HG02973 (cell line): ENCODE measurements at regions not wholly inside any gene's neighbourhood (a gene's known extent, or its start where the extent isn't known, plus 50 kb on each side); places are given as distances from the start of the nearest gene placed in this dataset.

Experiments used
- ATAC-seq: cut with Tn5 transposase; IDR thresholded peaks from one replicate; pipeline ENCODE4 v1.9.1; 2021; ENCODE audit warnings: moderate library complexity; ENCODE audit not compliant: unreplicated experiment

GRCh38 chr7:21084286-21084685, 297.6 kb upstream of the SP8 start:
- no peak for ATAC-seq

- ATAC-seq: no peak
These were observed 300.0 kb upstream of the SP8 start for GRCh38 chr7:21086688-21087087.

DNA sequence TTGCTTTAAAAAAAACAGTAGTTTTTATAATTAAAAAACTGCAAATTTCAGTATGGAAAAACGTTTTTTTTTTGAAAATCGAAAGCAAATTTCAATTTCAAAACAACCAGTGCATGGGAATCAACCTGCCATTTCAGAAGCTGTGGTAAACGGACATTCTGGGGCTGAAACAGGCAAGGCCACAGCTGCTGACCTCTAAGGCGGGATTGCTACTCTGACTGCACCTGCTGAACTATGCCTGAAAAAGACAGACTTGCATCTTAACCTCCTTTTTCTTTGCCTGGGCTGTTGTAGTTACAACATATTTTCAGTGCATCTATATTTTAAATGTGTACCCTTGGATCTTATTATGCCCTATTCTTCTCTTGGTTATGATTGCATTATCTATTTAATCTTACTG, 303.0 kb upstream of the SP8 start:
- ATAC-seq: no peak

DNA sequence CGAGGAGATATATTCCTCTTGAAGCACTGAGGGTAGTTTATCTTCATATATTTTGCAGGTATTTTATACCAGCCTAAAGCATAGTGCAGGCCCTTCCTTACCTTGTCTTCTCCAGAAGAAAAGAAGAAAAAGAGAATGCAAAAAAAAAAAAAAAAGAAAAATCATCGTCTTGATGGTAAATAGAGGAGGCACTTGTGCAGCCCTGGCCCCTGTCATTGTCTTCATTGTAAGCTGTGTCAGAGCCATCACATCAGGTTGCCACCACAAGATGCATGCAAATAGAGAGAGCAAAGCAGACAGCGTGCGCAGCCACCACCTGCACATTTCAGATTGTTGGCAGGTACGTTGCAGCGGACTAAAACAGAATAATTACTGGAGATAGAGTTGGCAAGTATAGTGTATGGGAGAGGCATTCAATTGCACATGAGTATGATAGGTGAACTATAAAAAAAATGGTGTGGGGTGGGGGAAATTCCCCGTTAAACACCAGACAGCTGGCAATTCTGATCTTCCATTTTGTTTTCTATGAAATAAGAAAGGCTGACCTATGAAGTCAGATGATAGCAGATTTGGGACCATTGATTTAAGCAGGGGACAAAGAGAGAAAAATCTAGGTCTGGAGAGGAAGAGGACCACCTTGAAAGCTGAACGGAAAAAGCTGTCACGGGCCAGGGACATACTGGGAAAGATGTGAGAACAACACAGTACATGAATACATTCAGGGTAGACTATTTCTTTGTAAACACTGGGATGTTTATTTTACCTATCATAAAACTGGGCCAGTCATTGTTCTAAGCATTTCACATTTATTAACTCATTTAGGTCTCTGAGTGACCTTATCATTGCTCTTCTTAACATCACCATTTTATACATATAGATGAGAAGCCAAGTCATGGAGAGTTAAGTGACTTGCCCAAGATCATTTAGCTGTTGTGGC, 306.3 kb upstream of the SP8 start:
- no peak for ATAC-seq

DNA sequence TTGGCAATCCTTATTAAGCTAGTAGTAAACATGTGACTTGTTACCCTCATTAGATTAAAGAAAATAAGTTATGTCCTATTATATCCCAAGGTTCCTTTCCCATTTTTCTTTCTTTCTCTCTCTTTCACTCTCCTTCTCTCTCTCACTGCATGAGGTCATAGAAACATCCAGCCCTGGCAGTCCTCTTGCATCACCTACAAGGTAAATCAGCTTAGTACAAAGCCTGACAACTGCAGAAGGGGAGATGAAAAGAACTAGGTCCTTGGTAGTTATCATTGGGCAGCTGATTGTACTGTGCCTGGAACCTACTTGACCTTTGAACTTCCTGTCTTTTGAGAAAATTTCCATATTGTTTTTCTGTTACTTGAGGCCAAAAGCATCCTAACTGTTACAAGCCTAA, 307.9 kb upstream of the SP8 start:
- no peak for ATAC-seq

DNA sequence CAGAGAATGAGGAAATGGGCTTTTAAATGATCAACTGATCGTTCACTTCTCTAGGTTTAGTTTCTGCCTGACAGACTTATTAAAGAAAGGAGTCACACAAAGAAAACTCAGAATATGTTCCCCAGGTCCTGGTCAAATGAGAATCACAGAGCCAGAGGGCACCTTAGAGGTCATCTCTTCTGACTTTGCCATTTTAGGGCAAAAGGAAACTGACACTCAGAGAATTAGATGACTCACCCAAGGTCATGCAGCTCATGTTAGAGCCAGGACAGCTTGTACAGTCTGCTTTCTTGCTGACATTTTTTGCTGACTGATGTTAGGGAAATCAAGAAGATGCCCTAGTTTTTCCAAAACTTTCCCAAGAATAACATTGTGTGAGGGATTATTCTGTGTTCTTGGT, 312.7 kb upstream of the SP8 start:
- no peak for ATAC-seq

DNA sequence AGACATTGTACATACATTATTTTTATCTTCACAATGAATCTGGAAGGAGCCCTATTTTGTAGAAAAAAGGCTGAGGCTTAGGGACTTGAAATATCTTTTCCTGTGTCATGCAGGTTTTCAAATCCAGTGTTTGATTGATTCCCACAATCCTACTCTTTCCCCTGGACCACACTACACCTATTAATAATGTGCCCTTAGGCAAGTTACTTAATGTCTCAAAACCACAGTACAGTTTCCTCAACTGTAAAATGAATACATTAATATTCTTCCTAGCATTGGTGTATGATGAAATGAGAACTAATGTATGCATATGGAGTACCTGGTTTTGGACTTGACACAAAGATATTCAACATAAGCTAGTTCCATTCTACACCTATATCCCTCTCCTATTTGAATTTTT, 313.3 kb upstream of the SP8 start:
- no peak for ATAC-seq

GRCh38 chr7:21101541-21101940, 314.9 kb upstream of the SP8 start:
- ATAC-seq: no peak

DNA sequence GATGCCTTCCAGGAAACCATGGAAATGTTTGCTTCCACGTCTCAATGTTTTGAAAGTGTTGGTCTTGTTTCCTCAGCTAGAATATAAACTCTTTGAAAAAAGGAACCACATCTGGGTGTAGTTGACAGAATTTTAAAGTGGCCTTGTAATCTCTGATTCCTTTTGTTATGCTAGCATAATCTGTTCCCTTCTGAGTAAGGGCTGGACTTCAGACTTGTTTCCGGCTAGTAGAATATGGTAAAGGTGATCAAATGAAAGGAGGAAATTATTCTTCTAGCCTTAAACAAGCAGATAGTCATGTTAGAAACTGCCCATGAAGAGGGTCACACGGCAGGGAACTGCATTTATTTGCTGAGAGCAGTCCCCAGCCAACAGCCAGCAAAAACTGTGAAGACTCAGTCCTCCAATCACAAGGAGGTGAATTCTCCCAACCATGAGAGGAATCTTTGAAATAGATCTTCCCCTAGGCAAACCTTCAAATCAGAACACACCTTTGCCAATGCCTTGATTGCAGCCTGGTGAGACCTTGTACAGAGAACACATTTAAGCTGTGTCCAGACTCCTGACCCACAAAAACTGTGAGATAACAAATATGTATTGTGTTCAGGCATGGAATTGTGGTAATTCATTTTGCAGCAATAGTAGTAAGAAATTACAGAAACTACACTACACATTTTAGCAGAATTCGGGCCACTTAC, 316.9 kb upstream of the SP8 start:
- no peak for ATAC-seq

- no peak for ATAC-seq
These were observed 317.4 kb upstream of the SP8 start for GRCh38 chr7:21104124-21104500.

- ATAC-seq: no peak
These were observed 319.6 kb upstream of the SP8 start for GRCh38 chr7:21106296-21106732.

DNA sequence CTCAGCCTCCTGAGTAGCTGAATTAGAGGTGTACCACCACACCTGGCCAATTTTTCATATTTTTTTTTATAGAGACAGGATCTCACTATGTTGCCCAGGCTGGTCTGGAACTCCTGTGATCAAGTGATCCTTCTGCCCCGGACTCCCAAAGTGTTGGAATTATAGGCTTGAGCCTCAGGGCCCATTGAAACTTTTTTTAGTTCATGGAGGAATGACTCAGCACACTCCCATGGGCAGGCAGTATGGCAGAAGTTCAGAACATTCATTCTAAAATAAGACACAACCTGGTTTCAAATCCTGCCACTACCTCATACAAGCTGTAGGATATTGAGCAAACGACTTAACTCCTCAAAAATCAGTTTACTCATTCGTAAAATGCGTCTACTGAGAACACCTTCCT, 320.4 kb upstream of the SP8 start:
- ATAC-seq: no peak

GRCh38 chr7:21108182-21108581, 319.7 kb upstream of the SP4 start:
- no peak for ATAC-seq

DNA sequence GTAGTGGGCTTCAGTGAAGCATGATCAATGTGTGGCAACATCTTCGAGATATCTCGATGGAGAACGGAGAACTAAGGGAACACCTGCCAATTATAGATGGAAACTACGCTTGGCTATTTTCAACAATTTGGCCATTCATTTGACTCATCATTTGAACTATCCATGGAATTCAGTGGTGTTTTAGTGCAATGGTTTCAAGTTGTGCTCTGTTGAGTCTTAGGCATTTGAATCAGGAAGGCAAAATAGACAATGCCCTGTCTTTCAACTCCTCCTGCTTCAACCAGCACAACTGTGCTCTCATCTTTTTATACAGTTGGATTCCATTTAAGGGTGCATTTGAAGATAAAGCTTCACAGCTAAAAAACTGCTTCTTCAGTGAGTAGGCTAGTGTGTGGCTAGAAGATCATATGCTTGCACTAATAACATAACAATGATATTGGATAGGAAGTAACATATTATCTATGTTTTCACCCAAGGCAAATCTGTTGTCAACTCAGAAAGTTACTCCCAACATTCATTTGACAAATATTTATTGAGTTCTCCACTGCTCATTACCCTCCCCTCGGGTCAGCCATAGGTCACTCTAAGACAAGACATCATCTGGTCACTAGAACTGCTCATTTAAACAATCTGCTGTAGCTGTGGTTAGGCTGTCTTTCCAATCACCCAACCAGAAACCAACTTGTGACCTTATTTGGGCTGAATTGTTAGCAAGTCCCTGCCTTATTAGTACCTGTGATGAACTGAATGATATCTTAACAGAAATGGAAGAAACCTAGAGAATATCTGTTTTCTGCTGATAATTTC, 314.1 kb upstream of the SP4 start:
- no peak for ATAC-seq

GRCh38 chr7:21123586-21123985, 304.3 kb upstream of the SP4 start:
- no peak for ATAC-seq

- ATAC-seq: no peak
These were observed 302.6 kb upstream of the SP4 start for GRCh38 chr7:21125297-21125696.

DNA sequence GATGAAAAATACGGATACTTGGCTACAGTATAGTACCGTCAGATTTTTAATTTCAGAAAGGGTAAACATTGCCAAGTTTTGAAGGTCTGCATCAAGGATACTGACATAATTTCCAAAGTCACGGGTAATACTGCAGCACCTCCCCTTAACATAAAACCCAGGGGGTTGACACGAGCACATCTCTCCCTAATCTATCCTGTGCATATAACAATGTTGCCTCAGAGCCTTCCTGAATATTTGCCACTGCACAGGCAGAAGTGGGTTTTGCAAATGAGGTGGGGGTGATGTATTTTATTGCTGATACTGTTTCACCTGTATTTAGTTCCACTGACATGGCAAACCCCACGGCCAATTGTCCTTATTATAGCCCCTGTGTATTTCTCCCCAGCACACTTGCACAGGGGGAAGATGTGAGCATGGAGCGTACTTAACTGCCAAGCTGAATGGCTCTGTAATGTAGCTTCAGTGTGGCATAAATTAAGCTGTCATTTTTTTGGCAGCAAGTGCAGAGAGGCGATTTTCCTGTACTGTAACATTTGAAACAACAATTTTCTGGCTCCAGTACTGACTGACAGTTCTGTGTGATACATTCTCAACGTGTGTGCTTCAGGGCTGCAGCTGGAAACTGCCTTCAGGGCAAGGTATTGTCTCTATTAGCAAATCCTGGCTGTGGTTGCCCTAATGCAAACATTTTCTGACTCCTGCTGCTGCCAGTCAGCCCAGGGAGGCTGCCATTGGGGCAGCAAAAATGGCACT, 299.6 kb upstream of the SP4 start:
- no peak for ATAC-seq

DNA sequence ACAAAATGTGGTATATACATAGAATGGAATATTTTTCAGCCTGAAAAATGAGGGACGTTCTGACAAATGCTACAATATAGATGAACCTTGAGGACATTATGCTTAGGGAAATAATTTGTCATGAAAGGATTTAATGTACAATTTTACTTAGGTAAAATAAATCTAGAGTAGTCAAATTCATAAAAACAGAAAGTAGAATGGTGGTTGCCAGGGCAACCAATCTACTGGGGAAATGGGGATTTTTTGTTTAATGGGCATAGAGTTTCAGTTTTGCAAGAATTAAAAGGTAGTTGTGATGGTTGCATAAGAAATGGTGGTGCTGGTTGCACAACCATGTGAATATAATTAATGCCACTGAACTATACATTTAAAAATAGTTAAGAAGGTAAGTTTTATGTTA, 296.0 kb upstream of the SP4 start:
- no peak for ATAC-seq

DNA sequence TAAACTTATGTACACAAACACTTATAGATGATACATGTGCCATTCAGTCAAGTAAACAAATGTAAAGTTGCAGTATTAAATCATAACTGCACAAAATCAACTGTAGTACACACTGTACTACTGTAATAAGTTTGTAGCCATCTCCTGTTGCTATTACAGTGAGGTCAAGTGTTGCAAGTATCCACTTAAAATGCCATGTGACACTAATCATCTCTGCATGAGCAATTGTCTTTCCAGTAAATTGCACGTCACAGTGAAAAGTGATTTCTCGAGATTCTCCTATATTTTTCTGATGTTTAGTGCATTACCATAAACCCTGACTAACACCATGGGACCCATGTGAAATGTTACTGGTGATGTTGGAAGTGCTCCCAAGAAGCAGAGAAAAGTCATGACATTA, 293.3 kb upstream of the SP4 start:
- no peak for ATAC-seq

DNA sequence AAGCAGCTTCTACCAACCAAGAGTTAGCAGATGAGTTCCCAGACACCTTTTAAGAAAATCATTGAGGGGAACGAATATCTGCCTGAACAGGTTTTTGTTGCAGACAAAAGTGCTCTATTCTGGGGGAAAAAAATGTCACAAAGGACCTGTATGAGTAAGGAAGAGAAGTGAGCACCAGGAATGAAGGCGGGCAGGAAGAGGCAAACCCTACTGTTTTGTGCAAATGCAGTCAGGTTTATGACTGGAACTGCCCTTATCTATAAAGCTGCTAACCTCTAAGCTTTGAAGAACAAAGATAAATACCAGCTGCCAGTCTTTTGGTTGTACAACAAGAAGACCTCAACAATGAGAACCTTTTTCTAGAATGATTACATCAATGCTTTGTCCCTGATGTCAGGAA, 292.4 kb upstream of the SP4 start:
- ATAC-seq: no peak

GRCh38 chr7:21137640-21138039, 290.2 kb upstream of the SP4 start:
- no peak for ATAC-seq
